OCI-LY3 (cell line): ENCODE measurements at regions not wholly inside any gene's neighbourhood (a gene's known extent, or its start where the extent isn't known, plus 50 kb on each side); places are given as distances from the start of the nearest gene placed in this dataset.

ENCODE experiments used
- EZH2phosphoT487 ChIP-seq: fragments of 200-600 bp; shearing (Covaris generic); IDR thresholded peaks from 2 replicates; pipeline ENCODE4 v1.6.1; 2018; ENCODE audit warnings: antibody characterized with exemption, mixed run types, low read depth
- TF ChIP-seq, protein P1 (sequence below): fragments of 200-600, 300-600 bp; sonication (generic); IDR thresholded peaks from 2 replicates; pipeline ENCODE4 v1.5.1; 2014; ENCODE audit warnings: antibody characterized with exemption, low read length, low read depth

GRCh38 chr6:48278261-48278660, 167.3 kb upstream of the PTCHD4 start:
- TF ChIP-seq, protein P1, sequence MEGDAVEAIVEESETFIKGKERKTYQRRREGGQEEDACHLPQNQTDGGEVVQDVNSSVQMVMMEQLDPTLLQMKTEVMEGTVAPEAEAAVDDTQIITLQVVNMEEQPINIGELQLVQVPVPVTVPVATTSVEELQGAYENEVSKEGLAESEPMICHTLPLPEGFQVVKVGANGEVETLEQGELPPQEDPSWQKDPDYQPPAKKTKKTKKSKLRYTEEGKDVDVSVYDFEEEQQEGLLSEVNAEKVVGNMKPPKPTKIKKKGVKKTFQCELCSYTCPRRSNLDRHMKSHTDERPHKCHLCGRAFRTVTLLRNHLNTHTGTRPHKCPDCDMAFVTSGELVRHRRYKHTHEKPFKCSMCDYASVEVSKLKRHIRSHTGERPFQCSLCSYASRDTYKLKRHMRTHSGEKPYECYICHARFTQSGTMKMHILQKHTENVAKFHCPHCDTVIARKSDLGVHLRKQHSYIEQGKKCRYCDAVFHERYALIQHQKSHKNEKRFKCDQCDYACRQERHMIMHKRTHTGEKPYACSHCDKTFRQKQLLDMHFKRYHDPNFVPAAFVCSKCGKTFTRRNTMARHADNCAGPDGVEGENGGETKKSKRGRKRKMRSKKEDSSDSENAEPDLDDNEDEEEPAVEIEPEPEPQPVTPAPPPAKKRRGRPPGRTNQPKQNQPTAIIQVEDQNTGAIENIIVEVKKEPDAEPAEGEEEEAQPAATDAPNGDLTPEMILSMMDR, result no peak
- no peak for TF ChIP-seq EZH2phosphoT487
